K562 (cell line): ENCODE measurements at regions not wholly inside any gene's neighbourhood (a gene's known extent, or its start where the extent isn't known, plus 50 kb on each side); places are given as distances from the start of the nearest gene placed in this dataset.

ENCODE experiments used
- ATAC-seq: fragments of 200-7000 bp; cut with Tn5 transposase; 3 replicates; pipeline ENCODE4 v1.9.1; 2020; ENCODE audit warnings: moderate library complexity
- BruUV-seq: library from RNA; stranded (reverse); fragments of 400-500 nt; replicated peaks from 2 replicates; lab custom pipeline; 2021; lab: Mats Ljungman, UMichigan
- CTCF ChIA-PET: fragments of 300-600 bp; formaldehyde crosslinking; extraction: SDS; loops from one replicate; lab custom pipeline; 2021; ENCODE audit warnings: low intra/inter-chr PET ratio; lab: Yijun Ruan, JAX
- POLR2A ChIA-PET: fragments of 300-600, 350-650 bp; sonication (Branson Sonifier 250); formaldehyde crosslinking; extraction: SDS; loops from one replicate; lab custom pipeline; 2021; ENCODE audit warnings: antibody characterized with exemption, inconsistent platforms; lab: Yijun Ruan, JAX
- DNase-seq, 4 experiments: peaks; one replicate each; pipeline versions ENCODE4 v3.0.0 to v3.0.0-alpha.2; 2011 to 2018; ENCODE audit warnings: low spot score in 3 of 4, mixed read lengths in 3 of 4; ENCODE audit errors: extremely low read depth in 1 of 4
- FAIRE-seq: peaks from 2 replicates; lab custom pipeline; 2011; peaks lifted over from hg19 to GRCh38; lab: Jason Lieb, UNC
- H2AFZ ChIP-seq: 2 replicates; pipeline ENCODE4 v1.6.0; 2011; ENCODE audit warnings: low read depth, low read length, control low read depth, inconsistent platforms
- H3K27ac ChIP-seq: fragments of 200-600 bp; 3 replicates; pipeline ENCODE4 v1.8.0; 2011; ENCODE audit warnings: low read depth, mild to moderate bottlenecking, control low read depth, inconsistent platforms, low read length, moderate library complexity, mixed read lengths; ENCODE audit errors: extremely low read depth
- H3K27me3 ChIP-seq, 2 experiments: fragments of 300-600 bp in 1 of 2; 2 replicates in 1 of 2; 3 replicates in 1 of 2; pipeline versions ENCODE4 v1.6.0 to v1.8.0; 2011; ENCODE audit warnings: inconsistent platforms in 2 of 2, low read length in 2 of 2, mild to moderate bottlenecking in 1 of 2, mixed read lengths in 1 of 2, moderate library complexity in 1 of 2; ENCODE audit not compliant: control insufficient read depth in 2 of 2, insufficient read depth in 2 of 2
- H3K36me3 ChIP-seq: fragments of 300-600 bp; 3 replicates; pipeline ENCODE4 v1.8.0; 2011; ENCODE audit warnings: mild to moderate bottlenecking, low read length, inconsistent platforms; ENCODE audit not compliant: control insufficient read depth, insufficient read depth
- H3K4me1 ChIP-seq, 2 experiments: fragments of 200-600 bp in 1 of 2; replicated peaks in 1 of 2; 2 replicates in 1 of 2; 3 replicates in 1 of 2; pipeline versions ENCODE4 v1.5.1 to v1.8.0; 2011; ENCODE audit warnings: inconsistent platforms in 2 of 2, low read length in 2 of 2, mild to moderate bottlenecking in 1 of 2, mixed read lengths in 1 of 2, moderate library complexity in 1 of 2; ENCODE audit not compliant: control insufficient read depth in 2 of 2, insufficient read depth in 2 of 2
- H3K4me2 ChIP-seq: 2 replicates; pipeline ENCODE4 v1.6.1; 2011; ENCODE audit warnings: low read length, control low read depth, inconsistent platforms, mixed read lengths; ENCODE audit not compliant: insufficient read depth
- H3K4me3 ChIP-seq: fragments of 200-600 bp; sonication (generic), shearing (Covaris generic); 2 replicates; pipeline ENCODE4 v1.5.1; 2016; ENCODE audit warnings: control low read depth, inconsistent platforms
- H3K79me2 ChIP-seq: fragments of 200-600 bp; 3 replicates; pipeline ENCODE4 v1.8.0; 2011; ENCODE audit warnings: low read length, inconsistent platforms; ENCODE audit not compliant: control insufficient read depth, insufficient read depth
- H3K9ac ChIP-seq, 2 experiments: 2 replicates each; pipeline versions ENCODE4 v1.6.0 to v1.6.1; 2011; ENCODE audit warnings: low read depth in 2 of 2, low read length in 2 of 2, control low read depth in 1 of 2, inconsistent platforms in 1 of 2, mild to moderate bottlenecking in 1 of 2, mixed read lengths in 1 of 2; ENCODE audit not compliant: insufficient read depth in 1 of 2
- H3K9me1 ChIP-seq: one replicate; pipeline ENCODE4 v1.6.0; 2011; ENCODE audit warnings: inconsistent platforms, mild to moderate bottlenecking, low read length, moderate library complexity; ENCODE audit not compliant: control insufficient read depth, insufficient read depth
- H3K9me3 ChIP-seq: replicated peaks from 2 replicates; pipeline ENCODE4 v1.5.1; 2011; ENCODE audit warnings: low read depth, low read length, inconsistent platforms; ENCODE audit not compliant: control insufficient read depth, insufficient read depth
- H4K20me1 ChIP-seq: replicated peaks from 2 replicates; pipeline ENCODE4 v1.6.1; 2011; ENCODE audit warnings: low read length, inconsistent platforms, mixed read lengths; ENCODE audit not compliant: control insufficient read depth, insufficient read depth
- BACH1 ChIP-seq: fragments of 200-800 bp; sonication (Bioruptor generic); IDR thresholded peaks from 2 replicates; pipeline ENCODE4 v1.6.1; 2016; ENCODE audit warnings: missing genetic modification characterization, missing compliant biosample characterization
- CHCHD3 ChIP-seq: fragments of 250-450 bp; sonication (Bioruptor Pico); IDR thresholded peaks from 2 replicates; pipeline ENCODE4 v2.1.2; 2022; ENCODE audit warnings: mild to moderate bottlenecking
- ELK3 ChIP-seq: fragments of 450-650 bp; formaldehyde crosslinking; IDR thresholded peaks from 2 replicates; pipeline ENCODE4 v1.4.0; 2020; ENCODE audit warnings: mild to moderate bottlenecking
- ETV6 ChIP-seq, 3 experiments: fragments of 150-350 bp in 1 of 3; sonication (generic) in 1 of 3; formaldehyde crosslinking in 1 of 3; IDR thresholded peaks; 2 replicates each; pipeline versions ENCODE4 v1.6.1 to v1.8.0; 2014 to 2022; ENCODE audit warnings: borderline replicate concordance in 2 of 3, low read depth in 2 of 3, antibody characterized with exemption in 1 of 3, low read length in 1 of 3, mild to moderate bottlenecking in 1 of 3, missing genetic modification reagents in 1 of 3
- ILF3 ChIP-seq: fragments of 450-650 bp; IDR thresholded peaks from 2 replicates; pipeline ENCODE4 v1.6.1; 2018; ENCODE audit warnings: antibody characterized with exemption, mild to moderate bottlenecking, moderate library complexity, borderline replicate concordance
- NR0B1 ChIP-seq: fragments of 450-650 bp; IDR thresholded peaks from one replicate; pipeline ENCODE4 v1.6.1; 2018; ENCODE audit warnings: mild to moderate bottlenecking, moderate library complexity; ENCODE audit not compliant: partially characterized antibody
- POU5F1 ChIP-seq: fragments of 150-350 bp; IDR thresholded peaks from 2 replicates; pipeline ENCODE4 v1.6.1; 2014; ENCODE audit warnings: borderline replicate concordance, low read length, low read depth, mild to moderate bottlenecking; ENCODE audit not compliant: partially characterized antibody
- SMAD2 ChIP-seq: fragments of 150-350 bp; IDR thresholded peaks from 2 replicates; pipeline ENCODE4 v1.6.1; 2014; ENCODE audit warnings: low read depth, mild to moderate bottlenecking, low read length
- SOX6 ChIP-seq: fragments of 450-650 bp; IDR thresholded peaks from 2 replicates; pipeline ENCODE4 v1.6.1; 2014; ENCODE audit warnings: mild to moderate bottlenecking
- ZNF408 ChIP-seq: fragments of 250-450 bp; sonication (Bioruptor Pico); IDR thresholded peaks from 2 replicates; pipeline ENCODE4 v1.4.0; 2020; ENCODE audit warnings: low read depth, mild to moderate bottlenecking, moderate library complexity
- in situ Hi-C: fragments of 300-500 bp; cut with MboI; formaldehyde crosslinking; loops from 4 replicates; pipeline ENCODE4 v1.15.0; 2018; ENCODE audit warnings: inconsistent platforms, mixed read lengths
- intact Hi-C: fragments of 100-400 bp; cut with micrococcal nuclease; formaldehyde crosslinking; loops from 2 replicates; pipeline ENCODE4 v1.14.2; 2022
- TF ChIP-seq, protein P1 (sequence below): sonication (generic); formaldehyde crosslinking; IDR thresholded peaks from 2 replicates; pipeline ENCODE4 v1.8.0; 2023; ENCODE audit warnings: missing genetic modification reagents, mild to moderate bottlenecking, borderline replicate concordance
- TF ChIP-seq, protein P2 (sequence below): fragments of 250-450 bp; sonication (Bioruptor Pico); IDR thresholded peaks from 2 replicates; pipeline ENCODE4 v1.4.0; 2020; ENCODE audit warnings: mild to moderate bottlenecking, moderate library complexity

GRCh38 chr14:37826869-37827268, 231.4 kb downstream of the TTC6 start (continued):
- TF ChIP-seq, protein P1, sequence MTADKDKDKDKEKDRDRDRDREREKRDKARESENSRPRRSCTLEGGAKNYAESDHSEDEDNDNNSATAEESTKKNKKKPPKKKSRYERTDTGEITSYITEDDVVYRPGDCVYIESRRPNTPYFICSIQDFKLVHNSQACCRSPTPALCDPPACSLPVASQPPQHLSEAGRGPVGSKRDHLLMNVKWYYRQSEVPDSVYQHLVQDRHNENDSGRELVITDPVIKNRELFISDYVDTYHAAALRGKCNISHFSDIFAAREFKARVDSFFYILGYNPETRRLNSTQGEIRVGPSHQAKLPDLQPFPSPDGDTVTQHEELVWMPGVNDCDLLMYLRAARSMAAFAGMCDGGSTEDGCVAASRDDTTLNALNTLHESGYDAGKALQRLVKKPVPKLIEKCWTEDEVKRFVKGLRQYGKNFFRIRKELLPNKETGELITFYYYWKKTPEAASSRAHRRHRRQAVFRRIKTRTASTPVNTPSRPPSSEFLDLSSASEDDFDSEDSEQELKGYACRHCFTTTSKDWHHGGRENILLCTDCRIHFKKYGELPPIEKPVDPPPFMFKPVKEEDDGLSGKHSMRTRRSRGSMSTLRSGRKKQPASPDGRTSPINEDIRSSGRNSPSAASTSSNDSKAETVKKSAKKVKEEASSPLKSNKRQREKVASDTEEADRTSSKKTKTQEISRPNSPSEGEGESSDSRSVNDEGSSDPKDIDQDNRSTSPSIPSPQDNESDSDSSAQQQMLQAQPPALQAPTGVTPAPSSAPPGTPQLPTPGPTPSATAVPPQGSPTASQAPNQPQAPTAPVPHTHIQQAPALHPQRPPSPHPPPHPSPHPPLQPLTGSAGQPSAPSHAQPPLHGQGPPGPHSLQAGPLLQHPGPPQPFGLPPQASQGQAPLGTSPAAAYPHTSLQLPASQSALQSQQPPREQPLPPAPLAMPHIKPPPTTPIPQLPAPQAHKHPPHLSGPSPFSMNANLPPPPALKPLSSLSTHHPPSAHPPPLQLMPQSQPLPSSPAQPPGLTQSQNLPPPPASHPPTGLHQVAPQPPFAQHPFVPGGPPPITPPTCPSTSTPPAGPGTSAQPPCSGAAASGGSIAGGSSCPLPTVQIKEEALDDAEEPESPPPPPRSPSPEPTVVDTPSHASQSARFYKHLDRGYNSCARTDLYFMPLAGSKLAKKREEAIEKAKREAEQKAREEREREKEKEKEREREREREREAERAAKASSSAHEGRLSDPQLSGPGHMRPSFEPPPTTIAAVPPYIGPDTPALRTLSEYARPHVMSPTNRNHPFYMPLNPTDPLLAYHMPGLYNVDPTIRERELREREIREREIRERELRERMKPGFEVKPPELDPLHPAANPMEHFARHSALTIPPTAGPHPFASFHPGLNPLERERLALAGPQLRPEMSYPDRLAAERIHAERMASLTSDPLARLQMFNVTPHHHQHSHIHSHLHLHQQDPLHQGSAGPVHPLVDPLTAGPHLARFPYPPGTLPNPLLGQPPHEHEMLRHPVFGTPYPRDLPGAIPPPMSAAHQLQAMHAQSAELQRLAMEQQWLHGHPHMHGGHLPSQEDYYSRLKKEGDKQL (CRISPR knock-in tag) = no peak
- no peak for TF ChIP-seq ZNF408 (CRISPR knock-in tag)

- CTCF ChIA-PET = no interaction called here
- POLR2A ChIA-PET = no interaction called here
- Histone ChIP-seq H3K27me3 (no peaks in the 10 kb centered on the region), H3K27ac (no peak overlapping the region), H4K20me1 (no peaks in the 10 kb centered on the region), H3K9ac (no peak overlapping the region), H3K4me2 (no peak overlapping the region), H3K36me3 (no peaks in the 10 kb centered on the region), H3K9me3 (no peaks in the 10 kb centered on the region), H3K79me2 (no peaks in the 10 kb centered on the region), H2AFZ (no peak overlapping the region), H3K4me1 (no peaks in the 10 kb centered on the region), H3K4me3 (no peak overlapping the region), H3K9me1 (no peaks in the 10 kb centered on the region)
- BruUV-seq = no TSS peak
- FAIRE-seq (no peak), ATAC-seq (no peak), DNase-seq (no peak)
- in situ Hi-C loops (no loop called here), intact Hi-C loops (no loop called here)
- TF ChIP-seq ILF3 = no peak
- no peak for TF ChIP-seq ETV6 (IDR thresholded peaks at IDR 0.05; ENCODE audit: borderline replicate concordance in 1 of 2, low read depth in 2 of 2, low read length in 1 of 2)
- TF ChIP-seq ETV6 (CRISPR knock-in tag; IDR thresholded peaks at IDR 0.05; ENCODE audit: borderline replicate concordance) = no peak
- no peak for TF ChIP-seq NR0B1
- TF ChIP-seq ELK3 = no peak
- TF ChIP-seq SOX6 = no peak
- no peak for TF ChIP-seq POU5F1
- TF ChIP-seq SMAD2 = no peak
- TF ChIP-seq, protein P2, sequence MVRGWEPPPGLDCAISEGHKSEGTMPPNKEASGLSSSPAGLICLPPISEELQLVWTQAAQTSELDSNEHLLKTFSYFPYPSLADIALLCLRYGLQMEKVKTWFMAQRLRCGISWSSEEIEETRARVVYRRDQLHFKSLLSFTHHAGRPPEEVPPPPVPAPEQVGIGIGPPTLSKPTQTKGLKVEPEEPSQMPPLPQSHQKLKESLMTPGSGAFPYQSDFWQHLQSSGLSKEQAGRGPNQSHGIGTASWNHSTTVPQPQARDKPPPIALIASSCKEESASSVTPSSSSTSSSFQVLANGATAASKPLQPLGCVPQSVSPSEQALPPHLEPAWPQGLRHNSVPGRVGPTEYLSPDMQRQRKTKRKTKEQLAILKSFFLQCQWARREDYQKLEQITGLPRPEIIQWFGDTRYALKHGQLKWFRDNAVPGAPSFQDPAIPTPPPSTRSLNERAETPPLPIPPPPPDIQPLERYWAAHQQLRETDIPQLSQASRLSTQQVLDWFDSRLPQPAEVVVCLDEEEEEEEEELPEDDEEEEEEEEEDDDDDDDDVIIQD (CRISPR knock-in tag) = no peak
- no peak for TF ChIP-seq CHCHD3
- TF ChIP-seq BACH1 (tag) = no peak
These were observed 234.8 kb downstream of the TTC6 start for GRCh38 chr14:37830271-37830670.
